HCT116 (cell line): ENCODE measurements at regions not wholly inside any gene's neighbourhood (a gene's known extent, or its start where the extent isn't known, plus 50 kb on each side); places are given as distances from the start of the nearest gene placed in this dataset.

Source experiments
- ATAC-seq: fragments of 200-7000 bp; cut with Tn5 transposase; 2 replicates; pipeline ENCODE4 v1.9.1; 2020; ENCODE audit warnings: mild to moderate bottlenecking, moderate library complexity
- BruUV-seq: library from RNA; stranded (reverse); fragments of 400-500 nt; replicated peaks from 2 replicates; lab custom pipeline; 2021; lab: Mats Ljungman, UMichigan
- CTCF ChIA-PET: fragments of 300-600 bp; sonication (Branson Sonifier 250); formaldehyde crosslinking; loops from one replicate; lab custom pipeline; 2021; ENCODE audit warnings: antibody characterized with exemption; lab: Charles Lee
- POLR2A ChIA-PET: fragments of 300-600, 350-600 bp; sonication (Branson Sonifier 250); formaldehyde crosslinking; loops from one replicate; lab custom pipeline; 2021; ENCODE audit warnings: antibody characterized with exemption; lab: Charles Lee
- RAD21 ChIA-PET, 2 experiments: fragments of 300-600 bp; sonication (Branson Sonifier 250); formaldehyde crosslinking; loops; one replicate each; lab custom pipeline; 2023; ENCODE audit warnings: low total read pairs in 2 of 2; ENCODE audit not compliant: uncharacterized antibody in 2 of 2, unreplicated experiment in 2 of 2, low non-redundant PET in 1 of 2; lab: Charles Lee
- DNase-seq: peaks from one replicate; pipeline ENCODE4 v3.0.0-alpha.2; 2010; ENCODE audit warnings: low read depth, low spot score
- H2AFZ ChIP-seq: fragments of 200-600 bp; shearing (Covaris generic), sonication (generic); 2 replicates; pipeline ENCODE4 v1.6.1; 2017; ENCODE audit warnings: low read depth, mixed run types, mixed read lengths, antibody characterized with exemption, low read length; ENCODE audit not compliant: poor library complexity, severe bottlenecking
- H3K27ac ChIP-seq: 2 replicates; pipeline ENCODE4 v1.5.1; 2012; ENCODE audit warnings: low read depth, low read length
- H3K27me3 ChIP-seq: fragments of 200-600 bp; sonication (generic); 2 replicates; pipeline ENCODE4 v1.6.1; 2016; ENCODE audit warnings: mixed run types, low read length, mixed read lengths; ENCODE audit not compliant: insufficient read depth
- H3K36me3 ChIP-seq, 2 experiments: fragments of 200-500 bp in 1 of 2; fragments of 200-600 bp in 1 of 2; sonication (Bioruptor generic) in 1 of 2; sonication (generic) in 1 of 2; 2 replicates each; pipeline versions ENCODE4 v1.5.1 to v1.6.1; 2014 to 2016; ENCODE audit warnings: low read length in 2 of 2, inconsistent platforms in 1 of 2, mixed read lengths in 1 of 2, mixed run types in 1 of 2; ENCODE audit not compliant: insufficient read depth in 2 of 2, control insufficient read depth in 1 of 2
- H3K4me1 ChIP-seq, 2 experiments: fragments of 200-600 bp in 1 of 2; sonication (generic) in 1 of 2; 2 replicates each; pipeline versions ENCODE4 v1.5.1 to v1.6.1; 2012 to 2017; ENCODE audit warnings: low read length in 2 of 2, inconsistent platforms in 1 of 2, mild to moderate bottlenecking in 1 of 2, mixed read lengths in 1 of 2, mixed run types in 1 of 2, moderate library complexity in 1 of 2; ENCODE audit not compliant: insufficient read depth in 2 of 2, control insufficient read depth in 1 of 2
- H3K4me2 ChIP-seq: fragments of 200-600 bp; sonication (generic); 2 replicates; pipeline ENCODE4 v1.6.1; 2017; ENCODE audit warnings: mixed run types, low read length, mixed read lengths
- H3K4me3 ChIP-seq, 2 experiments: fragments of 200-600 bp in 1 of 2; sonication (generic) in 1 of 2; replicated peaks in 1 of 2; 2 replicates each; pipeline ENCODE4 v1.5.1; 2011 to 2016; ENCODE audit warnings: low read length in 2 of 2, control low read depth in 1 of 2, low read depth in 1 of 2, mild to moderate bottlenecking in 1 of 2, mixed read lengths in 1 of 2, mixed run types in 1 of 2
- H3K79me2 ChIP-seq: fragments of 200-600 bp; sonication (generic); 2 replicates; pipeline ENCODE4 v1.6.1; 2017; ENCODE audit warnings: mild to moderate bottlenecking, mixed run types, low read length, moderate library complexity, mixed read lengths; ENCODE audit not compliant: insufficient read depth
- H3K9ac ChIP-seq: fragments of 200-600 bp; sonication (generic); 2 replicates; pipeline ENCODE4 v1.6.1; 2016; ENCODE audit warnings: low read length, mixed read lengths
- H3K9me2 ChIP-seq: fragments of 200-600 bp; sonication (generic), shearing (Covaris generic); 2 replicates; pipeline ENCODE4 v1.6.1; 2017; ENCODE audit warnings: mixed run types, mild to moderate bottlenecking, moderate library complexity; ENCODE audit not compliant: insufficient read depth
- H3K9me3 ChIP-seq, 2 experiments: fragments of 200-500 bp in 1 of 2; fragments of 200-600 bp in 1 of 2; sonication (Bioruptor generic) in 1 of 2; sonication (generic) in 1 of 2; 2 replicates each; pipeline ENCODE4 v1.6.1; 2014 to 2017; ENCODE audit warnings: low read length in 2 of 2, mixed read lengths in 2 of 2, inconsistent platforms in 1 of 2, low read depth in 1 of 2, mild to moderate bottlenecking in 1 of 2, mixed run types in 1 of 2, moderate library complexity in 1 of 2; ENCODE audit not compliant: control insufficient read depth in 1 of 2, insufficient read depth in 1 of 2
- H4K20me1 ChIP-seq: fragments of 200-600 bp; sonication (generic), shearing (Covaris generic); 2 replicates; pipeline ENCODE4 v1.6.1; 2017; ENCODE audit warnings: mixed run types, mild to moderate bottlenecking, moderate library complexity; ENCODE audit not compliant: insufficient read depth
- ELF1 ChIP-seq: IDR thresholded peaks from 2 replicates; pipeline ENCODE4 v1.6.1; 2012; ENCODE audit warnings: low read depth, borderline replicate concordance
- FOSL1 ChIP-seq: IDR thresholded peaks from 2 replicates; pipeline ENCODE4 v1.6.1; 2012; ENCODE audit warnings: low read depth
- POLR2A ChIP-seq: IDR thresholded peaks from 2 replicates; pipeline ENCODE4 v1.7.0; 2011; ENCODE audit warnings: borderline replicate concordance; ENCODE audit not compliant: insufficient read depth, insufficient read length; ENCODE audit errors: extremely low read depth
- RAD21 ChIP-seq: IDR thresholded peaks from 2 replicates; pipeline ENCODE4 v1.6.1; 2012; ENCODE audit warnings: low read depth, mild to moderate bottlenecking
- YY1 ChIP-seq: IDR thresholded peaks from 2 replicates; pipeline ENCODE4 v1.6.1; 2011; ENCODE audit warnings: low read length, low read depth, moderate library complexity, mild to moderate bottlenecking; ENCODE audit not compliant: insufficient replicate concordance; ENCODE audit errors: extremely low read depth
- ZNF274 ChIP-seq: fragments of 200-500 bp; sonication (Bioruptor generic); IDR thresholded peaks from 2 replicates; pipeline ENCODE4 v1.6.1; 2014; ENCODE audit warnings: mild to moderate bottlenecking, low read depth, low read length, inconsistent platforms
- intact Hi-C: fragments of 100-400 bp; cut with micrococcal nuclease; formaldehyde crosslinking; loops from 2 replicates; pipeline ENCODE4 v1.10.0; 2022
- TF ChIP-seq, protein P1 (sequence below), 3 experiments: fragments of 200-600 bp in 1 of 3; sonication (generic) in 1 of 3; IDR thresholded peaks in 2 of 3; conservative IDR thresholded peaks in 1 of 3; 2 replicates each; pipeline ENCODE4 v1.5.1; 2012 to 2017; ENCODE audit warnings: low read depth in 2 of 3, low read length in 2 of 3, antibody characterized with exemption in 1 of 3, borderline replicate concordance in 1 of 3, control low read depth in 1 of 3, mild to moderate bottlenecking in 1 of 3, mixed read lengths in 1 of 3, mixed run types in 1 of 3, moderate library complexity in 1 of 3; ENCODE audit not compliant: insufficient read depth in 1 of 3
- TF ChIP-seq, protein P2 (sequence below): IDR thresholded peaks from 2 replicates; pipeline ENCODE4 v1.6.1; 2012; ENCODE audit warnings: low read depth

DNA sequence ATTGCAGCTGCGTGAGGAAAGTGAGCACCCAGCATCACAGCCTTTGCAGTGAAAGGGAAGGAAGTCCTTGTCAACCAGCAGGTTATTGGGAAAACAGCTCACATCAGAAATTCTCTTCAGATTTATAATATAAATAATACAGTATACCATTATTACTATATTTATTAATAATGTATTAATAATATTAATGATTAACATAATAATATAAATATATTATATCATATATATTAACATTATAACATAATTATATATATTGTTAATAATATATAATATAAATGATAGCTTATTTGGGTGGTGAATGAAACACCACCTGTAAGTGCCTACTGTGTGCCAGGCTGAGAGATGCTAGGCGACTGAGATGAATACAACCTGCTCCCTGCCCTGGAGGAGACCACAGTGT is 423.0 kb downstream of the TCERG1L start (continued):
- TF ChIP-seq, protein P1, sequence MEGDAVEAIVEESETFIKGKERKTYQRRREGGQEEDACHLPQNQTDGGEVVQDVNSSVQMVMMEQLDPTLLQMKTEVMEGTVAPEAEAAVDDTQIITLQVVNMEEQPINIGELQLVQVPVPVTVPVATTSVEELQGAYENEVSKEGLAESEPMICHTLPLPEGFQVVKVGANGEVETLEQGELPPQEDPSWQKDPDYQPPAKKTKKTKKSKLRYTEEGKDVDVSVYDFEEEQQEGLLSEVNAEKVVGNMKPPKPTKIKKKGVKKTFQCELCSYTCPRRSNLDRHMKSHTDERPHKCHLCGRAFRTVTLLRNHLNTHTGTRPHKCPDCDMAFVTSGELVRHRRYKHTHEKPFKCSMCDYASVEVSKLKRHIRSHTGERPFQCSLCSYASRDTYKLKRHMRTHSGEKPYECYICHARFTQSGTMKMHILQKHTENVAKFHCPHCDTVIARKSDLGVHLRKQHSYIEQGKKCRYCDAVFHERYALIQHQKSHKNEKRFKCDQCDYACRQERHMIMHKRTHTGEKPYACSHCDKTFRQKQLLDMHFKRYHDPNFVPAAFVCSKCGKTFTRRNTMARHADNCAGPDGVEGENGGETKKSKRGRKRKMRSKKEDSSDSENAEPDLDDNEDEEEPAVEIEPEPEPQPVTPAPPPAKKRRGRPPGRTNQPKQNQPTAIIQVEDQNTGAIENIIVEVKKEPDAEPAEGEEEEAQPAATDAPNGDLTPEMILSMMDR (IDR thresholded peaks at IDR 0.05 in 2 of 3, conservative IDR thresholded peaks at IDR 0.05 in 1 of 3; ENCODE audit: borderline replicate concordance in 1 of 3, insufficient read depth in 1 of 3, low read depth in 2 of 3, low read length in 2 of 3): no peak
- TF ChIP-seq ELF1 (no peak), YY1 (no peak), FOSL1 (no peak), POLR2A (no peak)
- TF ChIP-seq, protein P2, sequence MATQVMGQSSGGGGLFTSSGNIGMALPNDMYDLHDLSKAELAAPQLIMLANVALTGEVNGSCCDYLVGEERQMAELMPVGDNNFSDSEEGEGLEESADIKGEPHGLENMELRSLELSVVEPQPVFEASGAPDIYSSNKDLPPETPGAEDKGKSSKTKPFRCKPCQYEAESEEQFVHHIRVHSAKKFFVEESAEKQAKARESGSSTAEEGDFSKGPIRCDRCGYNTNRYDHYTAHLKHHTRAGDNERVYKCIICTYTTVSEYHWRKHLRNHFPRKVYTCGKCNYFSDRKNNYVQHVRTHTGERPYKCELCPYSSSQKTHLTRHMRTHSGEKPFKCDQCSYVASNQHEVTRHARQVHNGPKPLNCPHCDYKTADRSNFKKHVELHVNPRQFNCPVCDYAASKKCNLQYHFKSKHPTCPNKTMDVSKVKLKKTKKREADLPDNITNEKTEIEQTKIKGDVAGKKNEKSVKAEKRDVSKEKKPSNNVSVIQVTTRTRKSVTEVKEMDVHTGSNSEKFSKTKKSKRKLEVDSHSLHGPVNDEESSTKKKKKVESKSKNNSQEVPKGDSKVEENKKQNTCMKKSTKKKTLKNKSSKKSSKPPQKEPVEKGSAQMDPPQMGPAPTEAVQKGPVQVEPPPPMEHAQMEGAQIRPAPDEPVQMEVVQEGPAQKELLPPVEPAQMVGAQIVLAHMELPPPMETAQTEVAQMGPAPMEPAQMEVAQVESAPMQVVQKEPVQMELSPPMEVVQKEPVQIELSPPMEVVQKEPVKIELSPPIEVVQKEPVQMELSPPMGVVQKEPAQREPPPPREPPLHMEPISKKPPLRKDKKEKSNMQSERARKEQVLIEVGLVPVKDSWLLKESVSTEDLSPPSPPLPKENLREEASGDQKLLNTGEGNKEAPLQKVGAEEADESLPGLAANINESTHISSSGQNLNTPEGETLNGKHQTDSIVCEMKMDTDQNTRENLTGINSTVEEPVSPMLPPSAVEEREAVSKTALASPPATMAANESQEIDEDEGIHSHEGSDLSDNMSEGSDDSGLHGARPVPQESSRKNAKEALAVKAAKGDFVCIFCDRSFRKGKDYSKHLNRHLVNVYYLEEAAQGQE: no peak
- TF ChIP-seq, all 23 proteins: peak for 0

DNA sequence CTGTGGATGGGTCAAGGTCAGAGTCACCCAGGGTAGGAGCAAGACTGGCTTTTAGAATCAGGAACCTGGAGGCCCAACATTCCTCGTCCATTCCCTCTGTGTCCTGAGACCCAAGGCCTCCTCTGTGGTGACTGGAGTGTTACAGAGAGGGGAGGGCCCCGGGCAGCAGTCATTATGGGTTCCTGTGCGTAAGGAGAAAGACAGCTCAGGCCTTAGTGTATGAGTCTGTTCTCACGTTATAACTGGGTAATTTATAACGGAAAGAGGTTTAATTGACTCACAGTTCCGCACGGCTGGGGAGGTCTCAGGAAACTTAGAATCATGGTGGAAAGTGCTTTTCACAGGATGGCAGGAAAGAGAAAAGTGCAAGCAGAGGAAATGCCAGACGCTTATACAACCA is 422.3 kb downstream of the TCERG1L start:
- no peak overlapping the region for H3K9ac ChIP-seq
- no peaks in the 10 kb centered on the region for H3K27me3 ChIP-seq
- no peaks in the 10 kb centered on the region for H3K36me3 ChIP-seq
- TF ChIP-seq ZNF274 (no peak), RAD21 (no peak)
- TF ChIP-seq, all 23 proteins: peak for 0
- no peak overlapping the region for H3K27ac ChIP-seq
- H2AFZ ChIP-seq: no peak overlapping the region
- DNase-seq (no peak), ATAC-seq (no peak)
- no peak overlapping the region for H3K4me2 ChIP-seq
- ChIA-PET CTCF (no interaction called here), POLR2A (no interaction called here), RAD21 (no interaction called here)
- H3K9me2 ChIP-seq: no peaks in the 10 kb centered on the region
- H4K20me1 ChIP-seq: no peaks in the 10 kb centered on the region
- H3K79me2 ChIP-seq: no peaks in the 10 kb centered on the region
- intact Hi-C loops: no loop called here
- H3K9me3 ChIP-seq: no peaks in the 10 kb centered on the region
- H3K4me1 ChIP-seq: no peaks in the 10 kb centered on the region
- BruUV-seq: no TSS peak
- no peak overlapping the region for H3K4me3 ChIP-seq
